ENCODE measurements at regions not wholly inside any gene's neighbourhood (a gene's known extent, or its start where the extent isn't known, plus 50 kb on each side); places are given as distances from the start of the nearest gene placed in this dataset.
A peak's percentile ranks its signal among the peaks of the same experiment; 100 is the strongest.
"Not testable (repeated sequence)": the region's sequence is repeated elsewhere in the genome, so short reads cannot be mapped to it uniquely, and the experiment has no call there.

DNA sequence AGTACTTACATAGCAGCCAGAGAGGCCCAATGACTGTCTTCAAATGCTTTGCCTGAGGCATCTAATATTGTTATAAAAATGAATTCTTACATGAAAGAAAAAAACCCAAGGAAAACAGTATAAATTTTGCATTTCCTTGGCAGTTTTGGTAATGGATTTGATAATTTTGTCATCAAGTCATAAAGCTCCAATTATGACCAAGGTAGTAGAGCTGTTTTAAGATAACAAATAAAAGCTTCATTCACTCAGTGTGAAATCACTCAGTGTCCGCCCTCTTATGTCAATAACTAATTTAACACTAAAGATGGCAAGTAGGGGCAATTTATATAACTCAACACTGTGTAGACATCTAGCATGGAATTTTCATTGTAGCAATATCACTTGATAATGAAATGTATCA lies 193.9 kb downstream of the ANKRD7 start:
- DNase-seq (ENCODE audit: low read depth) = no peak

DNA sequence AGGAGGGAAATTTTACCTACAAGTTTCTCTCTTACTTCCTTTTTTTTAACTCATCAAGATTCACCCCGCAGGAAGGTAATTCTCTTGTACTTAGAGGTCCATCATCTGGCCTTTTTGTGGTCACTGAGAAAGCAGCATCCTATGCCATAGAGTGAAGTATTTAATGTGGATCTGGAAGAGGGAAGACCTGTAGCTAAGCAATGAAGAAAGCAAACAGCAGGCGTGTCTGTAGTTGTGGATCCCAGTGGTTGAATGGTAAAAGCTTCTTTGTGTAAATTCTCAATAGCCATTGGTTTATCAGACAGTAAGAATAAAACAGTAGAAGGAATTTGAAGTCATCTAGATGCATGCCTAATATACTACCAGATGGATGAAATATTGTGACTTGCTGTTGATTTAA lies 196.4 kb downstream of the ANKRD7 start:
- DNase-seq (ENCODE audit: low read depth) = no peak

DNA sequence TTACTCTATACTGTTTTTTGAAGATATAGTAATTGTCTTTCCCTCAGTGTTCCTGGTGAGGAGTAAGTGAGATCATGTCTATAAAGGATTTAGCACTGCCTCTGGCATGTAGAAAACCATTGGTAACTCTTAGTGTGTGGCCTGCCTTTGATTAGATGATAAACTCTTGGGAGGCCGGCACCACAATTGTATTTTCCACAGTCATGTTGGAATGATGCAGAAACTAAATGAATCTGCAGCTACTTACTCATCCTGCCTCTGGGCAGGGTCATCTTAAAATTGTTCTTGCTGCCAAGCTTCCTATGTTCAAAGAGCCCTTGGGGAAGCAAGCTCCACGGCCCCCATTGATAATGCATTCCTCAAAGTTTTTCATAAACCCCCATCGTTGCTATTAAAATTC lies 204.6 kb downstream of the ANKRD7 start:
- DNase-seq (ENCODE audit: low read depth) = no peak

DNA sequence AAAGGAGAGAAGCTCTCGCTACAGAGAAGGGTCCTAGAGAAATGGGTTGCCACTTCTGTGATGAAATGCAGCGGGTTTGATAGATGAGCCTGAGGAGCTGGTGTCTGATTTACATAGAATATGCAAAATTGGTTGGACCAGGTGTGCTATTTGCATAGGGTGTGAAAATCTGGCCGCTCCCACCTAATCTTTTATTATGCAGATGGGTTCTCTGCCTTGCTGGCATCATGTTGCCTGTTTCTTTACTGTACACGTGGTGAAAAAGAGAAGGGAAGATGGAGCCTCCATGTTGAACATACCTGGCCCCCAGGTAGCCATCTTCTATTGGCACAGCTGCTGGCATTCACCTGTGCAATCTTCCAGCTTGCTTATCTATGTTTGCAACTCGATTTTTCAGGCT lies 212.2 kb downstream of the ANKRD7 start:
- DNase-seq (ENCODE audit: low read depth) = no peak

DNA sequence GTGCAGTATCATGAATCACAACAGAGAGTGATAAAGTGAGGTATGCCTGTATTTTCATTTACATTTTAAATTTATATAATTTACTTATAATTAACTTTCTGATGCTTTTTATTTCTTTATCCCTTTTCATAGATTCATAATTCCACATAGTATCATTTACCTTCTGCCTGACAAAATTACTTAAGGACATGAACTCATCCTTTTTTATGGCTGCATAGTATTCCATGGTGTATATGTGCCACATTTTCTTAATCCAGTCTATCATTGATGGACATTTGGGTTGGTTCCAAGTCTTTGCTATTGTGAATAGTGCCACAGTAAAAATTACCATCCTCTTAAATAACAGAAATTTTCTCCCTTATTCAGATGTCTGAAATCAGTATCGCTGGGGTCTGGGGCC lies 224.5 kb downstream of the ANKRD7 start:
- not testable (repeated sequence) for DNase-seq (ENCODE audit: low read depth)

DNA sequence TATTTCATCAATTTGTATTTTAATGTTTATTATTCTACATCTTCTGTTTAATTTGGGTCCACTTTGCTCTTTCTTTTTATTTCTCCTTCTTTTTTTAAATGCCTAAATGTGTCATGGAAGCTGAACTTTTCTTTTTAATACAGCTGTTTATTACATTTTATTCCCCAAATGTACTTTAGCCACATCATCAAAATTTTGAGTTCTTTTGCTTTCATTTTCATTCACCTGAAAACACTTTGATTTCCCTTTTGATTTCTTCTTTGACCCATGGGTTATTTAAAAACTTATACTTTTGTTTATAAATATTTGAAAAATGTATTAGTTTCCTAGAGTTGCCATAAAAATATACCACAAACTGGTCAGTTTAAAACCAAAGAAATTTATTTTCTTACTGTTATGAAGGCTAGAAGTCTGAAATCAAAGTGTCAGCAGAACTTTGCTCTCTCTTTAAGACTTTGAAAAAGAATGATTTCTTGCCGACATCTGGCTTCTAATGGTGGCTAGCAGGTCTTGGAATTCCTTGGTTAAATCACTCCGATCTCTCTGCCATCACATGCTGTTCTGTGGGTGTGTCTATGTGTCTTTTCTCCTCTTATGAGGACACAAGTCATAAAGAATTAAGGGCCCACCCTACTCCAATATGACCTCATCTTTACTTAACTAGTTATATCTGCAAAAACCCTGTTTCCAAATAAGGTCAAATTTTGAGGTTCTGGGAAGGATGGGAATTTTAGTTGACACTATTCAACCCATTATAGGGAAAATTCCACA lies 225.5 kb downstream of the ANKRD7 start:
- DNase-seq (ENCODE audit: low read depth) = no peak

DNA sequence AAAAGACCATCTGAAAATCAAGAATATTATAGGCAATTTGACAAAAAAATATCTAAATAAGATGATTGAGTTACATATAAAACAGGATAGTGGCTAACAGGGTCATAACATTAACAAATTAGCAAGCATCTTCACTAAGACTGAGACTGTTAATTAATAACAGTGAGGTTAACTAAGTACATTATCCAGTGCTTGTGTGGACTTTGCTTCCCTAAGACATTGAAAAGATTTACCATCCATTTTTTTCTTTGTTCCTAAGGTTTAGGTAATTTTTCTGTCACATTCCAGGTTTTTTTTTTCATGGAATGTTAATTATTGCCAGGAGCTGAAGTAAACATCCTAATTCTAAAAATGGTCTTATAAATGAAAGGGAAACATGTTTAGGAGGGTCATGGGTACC lies 227.6 kb downstream of the ANKRD7 start:
- no peak for DNase-seq (ENCODE audit: low read depth)

DNA sequence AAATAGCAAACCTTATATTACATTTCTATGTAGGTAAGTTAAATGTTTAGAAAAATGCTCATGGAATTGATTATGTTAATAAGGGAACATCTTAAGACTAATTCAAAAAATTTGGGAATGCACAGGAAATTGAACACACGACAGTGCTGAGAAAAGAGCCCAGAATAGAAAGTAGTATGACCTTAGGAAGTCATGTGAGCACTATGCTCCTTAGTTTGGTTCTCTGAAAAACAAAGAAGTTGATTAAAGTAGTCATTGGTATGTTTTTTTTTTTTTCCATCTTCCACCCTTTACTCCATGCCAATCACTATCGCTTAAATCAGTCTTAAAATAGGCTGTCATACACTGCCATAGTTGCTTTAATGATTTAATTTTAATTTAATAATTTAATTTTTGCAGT lies 242.9 kb downstream of the ANKRD7 start:
- no peak for DNase-seq (ENCODE audit: low read depth)

DNA sequence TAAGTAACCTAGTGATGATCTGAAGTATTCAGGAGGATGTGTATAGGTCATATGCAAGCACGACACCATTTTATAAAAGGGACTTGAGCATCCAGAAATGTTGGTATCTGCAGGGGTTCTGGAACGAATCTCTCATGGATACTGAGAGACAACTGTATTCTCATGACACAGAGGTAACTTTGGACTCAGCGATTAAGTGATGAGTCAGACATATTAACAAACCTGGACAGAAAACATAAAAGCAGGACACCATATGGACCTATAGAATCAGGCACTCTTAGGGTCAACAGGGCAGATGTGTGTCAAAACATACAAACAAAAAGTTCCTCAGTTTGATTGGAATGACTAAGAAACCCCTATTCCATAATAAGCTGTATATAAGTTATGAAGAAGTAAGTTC lies 248.1 kb downstream of the ANKRD7 start:
- DNase-seq (ENCODE audit: low read depth) = no peak

DNA sequence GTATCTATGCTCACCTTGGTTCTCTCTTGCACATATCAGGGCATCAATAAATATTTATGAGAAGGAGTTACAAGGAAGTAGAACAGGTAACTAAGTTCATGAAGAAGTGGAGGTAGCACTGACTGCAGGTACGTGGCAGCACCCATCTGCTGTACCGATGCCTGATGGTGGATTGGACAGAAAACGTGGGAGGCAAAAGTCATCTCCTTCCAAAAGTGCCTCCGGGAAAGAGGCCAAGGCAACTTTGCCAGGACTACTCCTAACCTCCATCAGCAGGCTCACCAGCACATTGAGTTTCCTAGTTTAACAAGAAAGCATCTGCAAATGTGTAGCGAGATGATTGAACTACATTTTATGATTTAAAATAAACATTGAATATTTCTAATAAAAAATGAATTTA lies 248.8 kb downstream of the ANKRD7 start:
- no peak for DNase-seq (ENCODE audit: low read depth)

DNA sequence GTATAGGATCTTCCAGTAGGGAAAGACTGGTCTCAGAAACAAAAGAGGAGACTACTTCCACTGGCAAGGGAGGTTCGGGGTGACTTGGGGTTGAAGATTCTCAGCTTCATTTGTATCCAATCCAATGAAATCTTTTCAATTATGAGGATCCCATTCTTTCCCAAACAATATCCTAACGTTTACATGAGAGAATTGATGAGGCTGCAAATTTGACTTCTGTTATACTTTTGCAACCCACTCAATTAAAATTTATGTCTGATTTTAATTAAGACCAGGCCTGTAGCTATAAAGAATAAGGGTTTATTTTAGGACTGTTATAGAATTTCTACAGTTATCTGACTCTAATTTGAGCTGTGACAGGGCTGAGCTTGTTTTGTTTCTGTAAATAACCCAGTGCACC lies 251.5 kb downstream of the ANKRD7 start:
- no peak for DNase-seq (ENCODE audit: low read depth)

DNA sequence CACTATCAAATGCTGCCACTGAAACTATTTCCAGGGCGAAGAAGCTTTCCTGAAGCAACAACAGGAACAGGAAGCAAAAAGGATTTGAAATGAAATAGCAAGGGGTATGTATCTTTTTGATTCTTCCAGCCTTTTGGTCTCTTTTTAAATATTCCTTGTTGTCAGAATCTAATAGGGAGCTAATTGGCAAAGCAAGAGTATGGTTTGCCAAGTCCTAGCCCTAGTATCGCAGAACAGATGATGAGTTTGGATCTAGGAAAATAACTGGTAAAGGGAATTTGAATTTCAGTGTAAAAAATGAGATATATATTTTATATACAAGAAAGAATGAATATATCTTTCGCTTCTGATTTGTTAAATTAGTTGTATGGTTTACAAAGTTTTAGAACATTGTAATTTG lies 252.5 kb downstream of the ANKRD7 start:
- DNase-seq (ENCODE audit: low read depth) = no peak

DNA sequence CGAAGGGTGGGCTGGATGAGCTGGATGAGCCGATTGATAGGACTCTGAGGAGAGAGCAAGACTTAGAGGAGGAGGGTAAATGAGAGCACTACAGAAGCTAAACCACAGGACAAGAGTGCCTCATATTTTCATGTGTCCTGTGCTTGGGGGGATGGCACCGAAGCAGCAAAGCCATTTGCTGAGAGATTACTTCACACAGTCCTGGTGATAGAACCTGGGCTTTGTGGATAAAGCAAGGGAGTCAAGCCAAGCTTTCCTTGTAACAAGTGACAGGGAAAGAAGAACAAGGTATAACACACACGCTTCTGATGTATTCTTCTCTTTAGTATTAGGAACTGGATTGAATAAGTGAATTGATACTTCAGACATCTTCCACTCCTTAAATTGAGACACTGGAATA lies 253.7 kb downstream of the ANKRD7 start:
- DNase-seq (ENCODE audit: low read depth) = no peak

DNA sequence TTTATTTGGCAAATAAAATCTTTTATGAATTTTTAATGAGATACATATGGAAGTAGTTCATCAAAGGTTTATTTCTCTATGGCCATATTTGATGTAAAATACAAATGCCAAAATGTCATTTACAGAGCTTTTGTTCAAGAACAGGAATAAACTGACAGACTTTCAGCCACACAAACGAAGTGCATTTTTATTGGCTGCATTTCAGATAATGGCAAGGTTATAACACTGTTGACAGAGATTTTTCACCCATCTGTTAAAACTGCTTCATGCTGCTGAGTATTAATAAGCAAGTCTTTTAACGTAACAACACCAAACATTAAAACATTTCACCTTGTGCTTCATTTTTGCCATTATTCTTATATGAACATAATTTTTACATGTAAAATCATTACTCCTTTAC lies 254.4 kb downstream of the ANKRD7 start:
- no peak for DNase-seq (ENCODE audit: low read depth)

DNA sequence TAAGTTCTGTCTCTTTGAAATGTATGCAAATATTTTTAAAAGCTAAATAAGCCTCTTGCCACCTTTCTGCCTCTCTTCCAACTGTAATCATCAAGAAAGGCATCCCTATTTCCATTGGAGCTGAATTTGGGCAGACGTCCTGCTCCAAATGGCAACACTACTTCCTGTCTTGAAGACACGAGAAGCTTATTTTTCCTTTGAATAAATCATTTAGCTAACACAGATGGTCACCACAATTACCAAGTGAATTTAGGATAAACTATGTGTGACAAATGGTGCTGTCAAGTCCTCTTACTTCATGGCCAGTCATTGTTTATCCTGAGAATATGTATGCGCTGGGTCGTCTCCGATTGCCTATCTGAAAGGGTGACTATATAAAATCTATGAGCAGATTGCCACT lies 268.0 kb downstream of the ANKRD7 start:
- DNase-seq (ENCODE audit: low read depth) = no peak

DNA sequence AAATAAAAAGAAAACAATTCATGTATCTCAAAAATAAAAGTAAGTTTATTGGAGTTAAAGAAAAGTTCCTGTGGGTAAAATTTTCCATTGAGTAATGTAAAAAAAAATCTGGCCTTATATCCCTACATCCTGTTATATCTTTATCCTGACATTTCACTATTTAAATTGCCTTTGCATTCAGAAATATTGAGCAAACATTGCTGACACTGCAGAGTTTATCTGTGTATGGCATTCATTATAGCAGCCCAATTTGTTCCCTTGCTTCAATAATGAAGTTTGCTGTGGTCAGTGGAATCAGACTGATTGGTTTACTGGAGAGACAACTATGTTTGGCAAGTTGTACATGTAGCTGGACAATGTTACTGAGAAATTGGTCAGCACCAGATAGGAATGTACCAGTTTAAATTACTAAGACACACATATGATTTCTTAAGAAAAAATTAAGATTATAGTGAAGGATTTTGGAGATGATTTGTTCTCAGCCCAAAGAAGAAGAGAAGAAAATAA lies 271.7 kb downstream of the ANKRD7 start:
- no peak for DNase-seq (ENCODE audit: low read depth)

DNA sequence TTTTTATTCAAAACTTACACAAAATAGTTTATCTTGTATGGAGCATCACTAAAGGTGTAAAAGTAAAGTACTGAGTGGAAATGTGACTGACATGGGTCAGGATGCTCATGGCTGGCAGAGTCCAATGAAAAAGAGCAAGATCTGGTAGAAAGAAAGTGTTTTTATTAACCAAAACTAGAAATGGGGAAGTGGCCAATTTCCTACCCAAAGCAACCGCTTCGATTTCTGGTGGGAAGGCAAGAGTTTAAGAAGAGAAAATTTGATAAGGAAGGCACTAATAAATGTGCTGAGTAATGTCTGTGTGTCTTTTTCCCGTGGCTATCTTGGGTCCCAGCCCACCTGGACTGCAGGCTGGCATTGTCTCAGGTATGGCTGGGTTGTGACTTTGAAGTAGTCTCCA lies 277.7 kb downstream of the ANKRD7 start:
- DNase-seq (ENCODE audit: low read depth) = no peak

DNA sequence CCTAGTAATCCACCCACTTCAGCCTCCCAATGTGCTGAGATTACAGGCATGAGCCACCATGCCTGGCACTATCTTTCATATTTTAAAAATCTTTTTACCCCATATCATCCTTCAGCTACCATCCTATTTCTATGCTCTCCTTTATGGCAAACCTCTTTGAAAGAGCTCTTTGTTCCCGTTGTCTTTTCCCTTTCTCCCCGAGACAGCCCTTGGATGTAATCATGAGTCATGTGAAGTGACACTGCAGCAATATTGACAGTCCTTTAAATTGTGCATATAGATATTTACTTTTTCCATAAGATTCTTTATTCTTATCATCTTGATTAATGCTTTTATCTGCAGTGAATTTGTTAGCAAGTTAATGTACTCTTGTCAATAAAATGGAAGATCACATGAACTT lies 286.6 kb downstream of the ANKRD7 start:
- DNase-seq (ENCODE audit: low read depth) = no peak

DNA sequence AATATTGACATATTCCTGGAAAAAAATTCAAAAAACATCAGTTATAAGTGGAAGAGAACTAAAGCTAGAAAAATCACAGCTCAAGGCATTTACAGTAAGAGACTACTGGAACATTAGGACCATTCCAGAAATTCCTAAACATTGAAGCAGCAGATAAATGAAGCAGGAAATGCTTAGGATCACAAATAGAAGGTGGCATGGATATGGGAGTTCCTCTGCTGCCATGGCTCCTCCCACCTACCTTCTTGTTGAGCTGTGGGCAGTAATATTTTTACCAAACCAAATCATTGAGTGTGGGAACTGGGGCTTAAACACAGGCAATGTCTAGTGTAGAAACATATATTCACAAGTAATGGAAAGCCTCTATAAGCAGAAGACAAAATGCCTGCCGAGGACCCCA lies 292.8 kb downstream of the ANKRD7 start:
- peak; percentile 2 for DNase-seq (ENCODE audit: low read depth)

DNA sequence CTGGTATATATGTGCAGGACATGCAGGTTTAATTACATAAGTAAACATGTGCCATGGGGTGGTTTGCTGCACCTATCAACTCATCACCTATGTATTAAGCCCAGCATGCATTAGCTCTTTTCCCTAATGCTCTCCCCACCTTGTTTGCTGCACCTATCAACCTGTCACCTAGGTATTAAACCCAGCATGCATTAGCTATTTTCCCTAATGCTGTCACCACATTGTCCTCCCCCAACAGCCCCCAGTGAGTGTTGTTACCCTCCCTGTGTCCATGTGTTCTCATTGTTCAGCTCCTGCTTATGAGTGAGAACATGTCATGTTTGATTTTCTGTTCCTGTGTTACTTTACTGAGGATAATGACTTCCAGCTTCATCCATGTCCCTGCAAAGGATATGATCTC lies 300.5 kb downstream of the ANKRD7 start:
- DNase-seq (ENCODE audit: low read depth) = no peak

DNA sequence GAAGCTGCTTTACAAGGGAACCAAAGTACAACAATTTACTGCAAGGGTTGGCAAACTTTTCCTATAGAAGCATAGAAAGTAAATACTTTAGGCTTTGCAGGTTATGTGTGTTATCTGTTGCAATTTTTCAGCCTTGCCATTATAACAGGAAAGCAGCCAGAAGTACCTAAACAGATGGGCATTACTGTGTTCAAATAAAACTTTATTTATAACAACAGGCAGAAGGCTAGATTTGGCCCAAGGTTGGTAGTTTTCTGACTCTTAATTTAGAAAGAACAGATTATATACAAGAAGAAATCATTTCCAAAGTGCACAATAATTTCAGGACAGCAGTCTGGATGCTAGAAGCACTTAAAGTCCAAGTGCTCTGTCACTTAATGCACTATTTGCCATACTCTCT lies 307.1 kb downstream of the ANKRD7 start:
- DNase-seq (ENCODE audit: low read depth) = no peak

DNA sequence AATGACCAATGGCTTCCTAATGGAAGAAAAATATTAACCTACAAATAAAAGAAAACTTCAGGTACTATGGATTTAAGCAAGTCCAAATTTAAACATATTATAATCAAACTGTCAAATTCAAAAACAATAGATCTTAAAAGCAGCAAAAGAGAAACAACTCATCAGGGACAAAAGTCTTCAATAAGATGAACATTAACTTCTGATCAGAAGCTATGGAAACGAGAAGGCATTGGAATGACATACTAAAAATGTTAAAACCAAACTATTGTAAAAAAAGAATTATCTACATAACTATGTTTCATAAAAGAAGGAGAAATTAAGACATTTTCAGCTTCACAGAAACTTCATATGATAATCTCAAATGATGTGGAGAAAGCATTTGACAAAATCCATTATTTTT lies 334.7 kb downstream of the ANKRD7 start:
- DNase-seq (ENCODE audit: low read depth) = no peak

DNA sequence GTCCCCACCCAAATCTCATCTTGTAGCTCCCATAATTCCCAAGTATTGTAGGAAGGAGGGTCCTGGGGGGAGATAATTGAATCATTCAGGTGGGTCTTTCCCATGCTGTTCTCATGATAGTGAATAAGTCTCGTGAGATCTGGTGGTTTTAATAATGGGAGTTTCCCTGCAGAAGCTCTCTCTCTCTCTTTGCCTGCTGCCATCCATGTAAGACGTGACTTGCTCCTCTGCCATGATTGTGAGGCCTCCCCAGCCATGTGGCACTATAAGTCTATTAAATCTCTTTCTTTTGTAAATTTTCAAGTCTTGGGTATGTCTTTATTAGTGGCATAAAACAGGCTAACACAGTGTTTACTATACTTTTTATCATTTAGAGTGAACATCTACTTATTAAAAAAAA lies 338.8 kb downstream of the ANKRD7 start:
- no peak for DNase-seq (ENCODE audit: low read depth)

DNA sequence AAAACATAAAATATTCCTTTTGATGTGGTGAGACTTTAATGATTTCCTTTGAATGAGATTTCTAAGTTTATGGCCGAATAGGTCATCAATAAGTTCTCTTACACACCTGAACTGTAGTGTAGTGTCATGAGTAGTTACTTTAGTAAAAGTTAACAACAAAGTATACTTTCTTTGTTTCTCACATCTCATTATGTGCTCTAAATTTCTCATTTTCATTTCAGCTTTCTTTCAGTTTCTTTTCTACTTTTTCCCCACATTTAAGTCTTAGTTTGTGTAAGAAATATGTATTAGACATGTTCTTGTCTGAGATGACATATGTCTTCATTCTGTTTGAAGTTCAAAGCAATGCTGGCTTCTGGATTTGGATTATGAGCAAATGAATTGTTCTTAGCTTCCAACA lies 348.1 kb downstream of the ANKRD7 start:
- no peak for DNase-seq (ENCODE audit: low read depth)

Data from HS-5 (cell line).